CD4-positive, alpha-beta T cell treated with Interleukin-12 subunit alpha and Interleukin-12 subunit beta, for 1 hour (primary cell): ENCODE measurements at regions not wholly inside any gene's neighbourhood (a gene's known extent, or its start where the extent isn't known, plus 50 kb on each side); places are given as distances from the start of the nearest gene placed in this dataset.
"Not testable (repeated sequence)": the region's sequence is repeated elsewhere in the genome, so short reads cannot be mapped to it uniquely, and the experiment has no call there.

Experiments
- DNase-seq: peaks from one replicate; pipeline ENCODE4 v3.0.0-alpha.2; 2020

DNA sequence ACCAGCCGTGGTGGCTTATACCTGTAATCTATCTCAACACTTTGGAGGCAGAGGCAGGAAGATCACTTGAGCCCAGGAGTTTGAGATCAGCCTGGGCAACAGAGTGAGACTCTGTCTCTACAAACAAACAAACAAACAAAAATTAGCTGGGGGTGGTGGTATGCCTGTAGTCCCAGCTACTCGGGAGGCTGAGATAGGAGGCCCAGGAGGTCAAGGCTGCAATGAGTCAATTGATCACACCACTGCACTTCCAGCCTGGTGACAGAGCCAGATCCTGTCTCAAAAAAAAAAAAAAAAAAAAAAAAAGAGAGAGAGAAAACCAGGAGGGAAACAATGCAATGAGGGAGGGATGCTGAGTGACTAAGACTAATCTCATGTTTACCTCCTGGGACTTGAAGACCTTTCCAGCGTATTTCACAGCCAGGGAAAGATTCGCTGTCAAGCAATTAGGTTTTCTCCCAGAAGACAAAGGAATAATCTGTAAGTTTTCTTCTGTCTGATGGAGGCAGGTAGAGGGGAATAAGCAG is 51.1 kb upstream of the MIER3 start:
- no peak for DNase-seq

DNA sequence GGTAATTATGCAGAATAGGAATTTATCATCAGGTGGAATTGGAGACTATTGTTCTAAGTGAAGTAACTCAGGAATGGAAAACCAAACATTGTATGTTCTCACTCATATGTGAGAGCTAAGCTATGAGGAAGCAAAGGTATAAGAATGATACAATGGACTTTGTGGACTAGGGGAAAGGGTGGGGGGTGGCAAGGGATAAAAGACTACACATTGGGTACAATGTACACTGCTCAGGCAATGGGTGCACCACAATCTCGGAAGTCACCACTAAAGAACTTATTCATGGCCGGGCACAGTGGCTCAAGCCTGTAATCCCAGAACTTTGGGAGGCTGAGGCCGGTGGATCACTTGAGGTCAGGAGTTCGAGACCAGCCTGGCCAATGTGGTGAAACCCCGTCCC is 51.6 kb upstream of the MIER3 start:
- not testable (repeated sequence) for DNase-seq

DNA sequence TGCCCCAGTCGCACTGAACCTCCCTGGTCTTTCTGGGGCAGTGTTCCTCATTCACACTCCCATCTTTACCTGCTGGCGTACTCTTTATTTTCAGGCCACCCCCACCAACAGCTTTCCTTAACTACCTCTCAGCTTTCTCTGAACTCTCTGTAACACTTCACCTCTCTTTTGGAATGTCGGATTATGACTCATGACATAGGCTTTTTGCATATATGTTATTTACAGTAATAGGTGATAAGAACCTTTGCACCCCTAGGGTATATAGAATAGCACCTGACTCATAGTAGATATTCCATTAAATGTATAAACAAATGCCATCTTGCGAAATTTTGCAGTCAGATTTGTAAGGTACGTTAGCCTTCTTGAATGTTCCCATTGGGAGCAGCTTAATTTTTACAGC is 52.9 kb upstream of the MIER3 start:
- no peak for DNase-seq

DNA sequence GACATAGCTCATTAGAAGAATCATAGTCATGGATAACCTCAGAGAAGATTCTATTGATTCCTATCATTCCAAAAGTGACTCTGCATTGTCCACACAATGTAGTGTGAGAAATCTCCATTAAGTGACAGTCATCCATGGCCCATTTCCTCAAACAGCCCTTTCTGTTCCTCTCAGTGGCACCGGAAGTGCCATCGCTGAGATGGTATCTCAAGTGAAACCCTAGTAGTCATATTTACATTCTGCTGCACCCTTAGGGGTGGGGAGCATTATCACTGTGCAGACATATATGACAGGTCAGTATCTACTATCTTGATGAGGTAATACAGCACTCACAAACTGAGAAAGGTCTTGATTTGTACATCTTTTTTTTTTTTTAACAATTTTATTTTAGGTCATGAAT is 55.4 kb upstream of the MIER3 start:
- DNase-seq, result no peak

DNA sequence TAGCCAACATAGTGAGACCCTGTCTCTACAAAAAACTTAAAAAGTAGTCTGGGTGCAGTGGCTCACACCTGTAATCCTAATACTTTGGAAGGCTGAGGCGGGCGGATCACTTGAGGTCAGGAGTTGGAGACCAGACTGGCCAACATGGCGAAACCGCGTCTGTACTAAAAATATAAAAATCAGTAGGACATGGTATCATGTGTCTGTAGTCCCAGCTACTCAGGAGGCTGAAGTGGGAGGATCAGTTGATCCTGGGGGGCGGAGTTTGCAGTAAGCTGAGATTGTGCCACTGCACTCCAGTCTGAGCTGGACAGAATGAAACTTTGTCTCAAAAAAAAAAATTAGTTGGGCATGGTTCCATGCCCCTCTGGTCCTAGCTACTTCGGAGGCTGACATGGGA is 57.9 kb upstream of the MIER3 start:
- DNase-seq, result no peak

DNA sequence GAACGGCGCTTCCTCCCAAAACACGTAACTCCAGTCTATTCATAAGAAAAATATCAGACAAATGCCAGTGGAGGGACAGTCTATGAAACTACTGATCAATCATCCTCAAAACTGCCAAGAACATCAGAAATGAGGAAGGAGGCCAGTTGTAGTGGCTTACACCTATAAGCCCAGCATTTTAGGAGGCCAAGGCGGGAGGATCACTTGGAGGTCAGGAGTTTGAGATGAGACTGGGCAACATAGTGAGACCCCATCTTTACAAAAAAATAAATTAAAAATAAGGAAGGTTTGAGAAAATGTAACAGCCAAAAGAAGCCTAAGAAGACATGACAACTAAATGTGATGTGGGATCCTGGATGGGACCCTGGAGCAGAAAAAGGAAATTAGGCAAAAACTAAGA is 58.9 kb upstream of the MIER3 start:
- no peak for DNase-seq

DNA sequence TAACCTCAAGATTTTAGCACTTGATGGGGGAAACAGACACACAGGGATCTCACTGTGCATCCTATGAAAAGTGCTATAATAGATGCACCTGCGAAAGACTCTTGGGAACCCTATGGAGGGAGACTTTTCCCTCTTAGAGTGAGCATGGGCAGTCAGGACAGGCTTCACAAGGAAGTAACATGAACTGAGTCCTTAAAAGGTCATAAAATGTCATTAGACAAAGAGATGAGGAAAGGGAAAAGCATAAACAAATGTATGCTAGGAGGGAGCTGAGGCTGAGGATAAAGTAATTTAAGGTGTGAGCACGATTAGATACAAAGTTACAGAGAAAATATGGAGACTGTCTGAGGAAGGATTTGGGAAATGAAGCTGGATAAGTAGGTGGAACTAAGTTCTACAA is 60.6 kb upstream of the MIER3 start:
- no peak for DNase-seq

DNA sequence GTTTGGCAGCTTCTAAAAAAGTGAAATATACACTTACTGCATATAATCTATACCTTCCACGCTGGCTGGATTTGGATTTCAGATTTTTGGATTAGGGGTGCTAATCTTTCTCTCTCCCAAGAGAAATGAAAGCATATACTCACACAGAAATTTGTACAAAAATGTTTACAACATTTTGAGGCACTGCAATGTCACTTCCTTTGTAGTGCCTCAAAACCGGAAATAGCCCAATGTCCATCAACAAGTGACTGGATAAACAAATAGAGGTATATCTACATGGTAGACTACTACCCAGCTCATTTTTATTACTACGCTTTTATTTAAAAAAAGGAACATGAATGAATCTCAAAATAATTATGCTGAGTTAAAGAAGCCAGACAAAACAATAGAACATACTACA is 74.0 kb upstream of the MIER3 start:
- DNase-seq, result no peak

DNA sequence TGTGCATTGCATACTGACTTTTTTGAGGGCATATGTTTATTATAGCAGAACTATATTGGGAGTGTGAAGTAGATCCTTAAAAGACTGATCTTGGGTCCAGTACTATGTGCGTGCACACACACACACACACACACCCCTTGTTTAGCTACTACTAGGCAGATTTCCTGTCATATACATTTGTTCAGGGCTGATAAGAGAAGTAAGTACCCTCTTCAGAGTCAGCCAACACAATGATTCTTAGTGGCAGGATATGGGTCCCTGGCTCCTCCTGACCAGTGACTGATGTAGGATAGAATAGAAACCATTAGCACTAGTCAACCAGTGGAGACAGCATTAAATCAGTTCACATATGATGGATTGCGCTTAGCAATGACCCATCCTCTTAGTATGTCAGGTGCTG is 76.2 kb upstream of the MIER3 start:
- no peak for DNase-seq

DNA sequence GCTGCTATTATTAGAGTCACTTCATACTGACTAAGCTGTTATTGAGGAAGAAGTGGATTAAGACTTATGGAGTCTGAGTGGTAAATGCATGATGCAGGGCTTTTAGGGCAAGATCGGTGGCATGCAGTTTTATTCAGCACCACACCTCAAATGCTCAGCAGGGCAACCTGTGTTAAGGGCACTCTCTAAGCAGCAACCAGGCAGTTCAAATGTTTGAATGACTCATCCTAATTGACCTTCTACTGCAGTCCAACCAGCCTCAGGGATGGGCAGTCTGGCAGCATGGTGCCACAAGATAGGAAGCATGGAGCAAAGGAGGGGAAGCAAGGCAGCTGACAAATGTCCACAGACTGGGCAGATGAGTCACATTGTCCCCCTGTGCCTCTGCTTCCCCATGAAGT is 80.2 kb upstream of the MIER3 start:
- no peak for DNase-seq

DNA sequence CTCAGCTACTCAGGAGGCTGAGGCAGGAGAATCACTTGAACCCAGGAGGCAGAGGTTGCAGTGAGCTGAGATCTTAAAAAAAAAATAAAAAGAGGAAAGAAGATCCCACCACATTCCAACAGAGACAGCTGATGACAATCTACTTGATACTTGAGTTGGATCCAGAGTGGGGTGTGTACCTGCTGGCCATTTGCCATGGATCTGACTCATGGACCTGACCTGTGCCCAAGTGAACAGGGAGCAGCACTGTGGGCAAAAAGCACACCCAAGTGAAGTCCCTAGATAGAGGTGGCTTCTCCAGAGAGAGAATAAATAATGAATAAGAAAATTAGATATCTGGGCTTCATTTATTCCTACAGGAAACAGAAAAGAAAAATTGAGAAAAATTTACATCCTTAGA is 81.2 kb upstream of the MIER3 start:
- no peak for DNase-seq

DNA sequence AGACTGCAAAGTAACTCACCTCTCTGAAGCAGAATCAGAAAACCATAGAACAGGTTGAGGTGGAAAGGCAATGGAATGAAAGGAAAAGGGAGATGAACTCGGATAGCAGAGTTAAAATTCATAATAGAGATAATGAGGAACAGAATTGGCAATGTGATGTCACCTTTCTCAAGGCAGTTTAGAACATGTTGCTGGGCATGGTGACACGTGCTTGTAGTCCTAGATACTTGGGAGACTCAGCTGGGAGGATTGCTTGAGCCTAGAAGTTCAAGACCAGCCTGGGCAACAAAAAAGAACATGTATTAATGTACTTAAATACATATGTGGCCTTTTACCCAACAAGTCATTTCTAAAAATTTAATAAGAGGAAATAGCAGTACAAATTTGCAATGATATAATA is 81.6 kb upstream of the MIER3 start:
- no peak for DNase-seq

DNA sequence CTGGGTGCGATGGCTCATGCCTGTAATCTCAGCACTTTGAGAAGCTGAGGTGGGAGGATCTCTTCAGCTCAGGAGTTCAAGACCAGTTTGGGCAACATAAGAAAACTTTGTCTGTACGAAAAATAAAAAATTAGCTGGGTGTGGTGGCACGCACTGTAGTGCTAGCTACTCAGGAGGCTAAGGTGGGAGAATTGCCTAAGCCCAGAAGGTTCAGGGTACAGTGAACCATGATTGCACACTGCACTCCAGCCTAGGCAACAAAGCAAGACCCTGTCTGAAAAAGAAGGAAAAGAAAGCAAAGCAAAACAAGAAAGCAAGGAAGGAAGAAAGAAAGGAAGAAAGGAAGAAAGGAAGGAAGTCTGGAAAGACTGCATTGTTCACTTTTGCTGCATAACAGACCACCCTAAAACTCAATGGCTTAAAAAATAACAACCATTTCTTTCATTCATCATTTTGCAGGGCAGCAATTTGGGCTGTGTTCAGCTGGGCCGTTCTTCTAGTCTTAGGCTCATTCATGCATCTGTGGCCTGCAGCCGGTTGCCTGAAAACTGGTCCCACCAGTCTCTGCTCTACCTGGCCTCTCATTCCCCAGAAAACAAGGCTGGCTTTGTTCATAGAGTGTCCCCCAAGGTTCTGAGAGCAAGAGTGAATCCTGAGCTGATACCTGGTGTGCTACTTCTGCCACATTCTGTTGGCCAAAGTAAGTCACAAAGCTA is 82.4 kb upstream of the MIER3 start:
- no peak for DNase-seq

DNA sequence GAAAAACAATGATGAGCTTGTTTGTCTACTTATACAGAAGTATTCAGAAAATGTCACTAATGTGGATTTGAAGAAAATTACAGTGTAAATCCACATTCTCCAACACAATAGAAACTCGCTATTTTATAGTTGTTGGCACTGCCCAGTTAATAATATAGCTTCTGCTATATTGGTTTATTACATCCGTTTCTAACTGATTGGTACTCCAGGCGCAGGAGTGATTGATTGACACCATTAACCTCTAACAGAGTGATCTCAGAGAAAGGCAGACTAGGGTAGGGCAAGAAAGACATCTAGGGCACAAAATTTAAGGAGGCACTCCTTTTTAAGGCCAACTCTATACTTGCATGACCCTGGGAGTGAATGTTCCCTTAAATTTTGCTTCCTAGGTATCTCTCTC is 84.0 kb upstream of the MIER3 start:
- no peak for DNase-seq

DNA sequence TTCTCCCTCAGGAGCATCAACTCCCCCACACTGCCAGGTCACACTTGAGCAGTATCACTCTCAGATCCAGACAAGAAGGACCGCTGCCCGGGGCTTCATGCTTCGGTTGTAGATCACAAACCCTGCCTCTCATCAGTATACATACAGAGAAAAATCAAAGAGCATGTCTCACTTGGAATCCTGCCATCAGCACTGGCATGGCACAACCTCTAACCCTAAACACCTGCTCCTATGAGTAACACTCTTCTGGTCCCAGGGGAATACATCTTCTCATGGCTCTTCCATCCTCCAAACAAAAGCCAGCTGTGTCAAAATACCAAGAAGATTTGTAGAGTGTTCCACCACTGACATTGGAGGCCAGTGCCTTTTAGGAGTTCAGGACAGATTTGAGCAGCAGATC is 84.8 kb upstream of the MIER3 start:
- no peak for DNase-seq

DNA sequence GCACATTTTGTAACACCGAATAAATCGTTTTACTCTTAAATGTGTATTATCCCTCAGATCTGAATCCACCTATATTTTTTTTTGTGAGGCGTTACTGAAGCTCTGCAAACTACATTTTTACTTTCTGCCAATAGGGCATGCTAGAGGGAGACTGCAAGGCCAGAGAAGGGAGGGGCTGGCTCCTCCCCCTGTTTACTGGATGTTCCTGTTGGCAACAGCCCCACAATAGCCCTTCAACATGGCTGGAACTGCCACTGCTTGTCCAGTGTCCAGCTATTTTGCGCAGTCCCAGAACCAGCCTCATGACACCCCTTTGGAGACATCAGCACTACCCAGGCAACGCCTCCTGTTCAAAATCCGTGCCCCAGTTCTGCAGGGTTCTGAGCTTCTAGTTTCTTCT is 85.4 kb upstream of the MIER3 start:
- no peak for DNase-seq

DNA sequence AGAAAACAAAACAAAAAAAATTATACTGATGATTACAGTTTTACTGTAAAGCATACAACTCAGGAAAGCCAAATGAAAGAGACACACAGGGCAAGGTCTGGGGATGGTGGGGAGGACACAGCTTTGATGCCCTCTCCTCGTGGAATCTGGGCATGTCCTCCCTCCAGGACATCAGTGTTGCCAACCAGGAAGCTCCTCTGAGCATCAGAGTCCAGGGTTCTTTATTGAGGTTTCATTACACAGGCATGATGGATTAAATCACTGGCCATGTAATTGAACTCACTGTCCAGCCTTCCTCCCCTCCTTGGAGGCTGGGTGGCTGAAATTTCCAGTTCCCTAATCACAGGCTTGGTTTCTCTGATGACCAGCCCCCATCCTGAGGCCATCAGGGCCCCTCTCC is 89.6 kb upstream of the MIER3 start:
- no peak for DNase-seq

DNA sequence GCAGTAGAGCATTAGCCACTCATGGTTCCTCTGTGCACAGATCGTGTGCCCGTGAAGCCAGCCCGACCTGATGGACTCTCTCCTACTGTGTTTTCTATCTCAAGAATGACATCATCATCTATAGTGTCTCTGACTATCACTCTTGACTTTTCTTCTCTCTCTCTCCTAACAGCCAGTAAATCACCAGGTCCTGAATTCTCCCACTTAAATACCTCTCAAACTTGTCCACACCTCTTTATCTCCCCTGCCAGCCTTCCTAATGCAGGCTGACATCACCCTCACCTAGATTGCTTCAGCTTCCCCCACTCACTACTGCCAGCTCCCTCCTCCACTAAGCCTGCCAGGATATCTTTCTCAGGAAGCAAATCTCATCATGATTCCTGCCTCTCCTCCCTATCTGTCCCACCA is 90.6 kb upstream of the MIER3 start:
- no peak for DNase-seq

DNA sequence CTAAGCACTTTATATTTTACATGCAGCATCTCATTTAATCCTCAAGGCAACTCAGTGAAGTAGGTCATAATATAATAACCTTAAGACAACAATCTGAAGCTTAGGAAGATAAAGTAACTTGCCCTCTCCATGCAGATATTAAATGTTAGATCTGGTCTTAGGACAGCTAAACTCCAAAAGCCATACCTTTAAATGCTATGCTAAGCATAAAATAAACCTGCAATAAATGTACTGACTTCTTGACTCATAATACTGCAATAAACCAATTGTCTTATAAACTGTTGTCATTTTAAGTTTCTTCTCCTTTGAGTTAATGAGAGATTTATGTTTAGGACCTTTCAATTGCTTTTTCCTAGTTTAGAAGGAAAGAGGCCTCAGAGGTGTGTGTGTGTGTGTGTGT is 102.2 kb upstream of the MIER3 start:
- no peak for DNase-seq

DNA sequence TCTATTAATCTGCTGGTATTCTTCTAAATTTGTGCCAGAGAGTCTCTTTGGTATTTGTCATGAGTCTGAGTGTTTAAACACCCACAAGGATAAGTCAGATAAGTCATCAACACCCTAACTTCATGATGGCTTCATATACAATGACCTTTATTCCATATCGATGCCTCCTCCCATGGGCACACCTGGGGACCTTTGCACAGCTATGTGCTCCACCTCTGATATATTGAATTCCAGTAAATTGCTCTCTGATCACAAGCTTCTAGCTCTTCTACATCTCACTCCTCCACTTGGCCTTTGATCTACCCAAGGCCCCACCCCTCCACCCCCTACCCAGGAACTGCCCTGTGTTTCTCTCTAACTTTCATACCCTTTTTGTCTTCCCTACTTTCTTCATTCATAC is 102.7 kb upstream of the MIER3 start:
- DNase-seq, result no peak

DNA sequence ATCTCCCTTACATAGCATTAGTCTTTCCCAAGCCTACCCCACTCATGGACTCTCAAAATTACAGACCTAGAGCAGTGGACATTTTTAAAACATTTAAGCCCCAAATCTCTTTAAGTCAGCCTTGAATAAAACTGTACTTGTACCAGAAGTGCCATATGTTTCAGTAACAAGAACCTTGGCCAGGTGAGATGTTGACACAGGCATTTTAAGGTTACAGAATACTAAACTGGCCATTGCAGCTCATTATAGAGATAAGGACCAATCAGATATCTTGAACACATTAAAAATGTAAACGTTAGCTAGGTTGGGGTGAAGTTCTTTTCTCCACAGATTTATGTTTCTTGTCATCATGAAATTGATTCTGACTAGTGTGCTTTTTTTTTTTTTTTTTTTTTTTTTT is 103.8 kb upstream of the MIER3 start:
- DNase-seq, result no peak

DNA sequence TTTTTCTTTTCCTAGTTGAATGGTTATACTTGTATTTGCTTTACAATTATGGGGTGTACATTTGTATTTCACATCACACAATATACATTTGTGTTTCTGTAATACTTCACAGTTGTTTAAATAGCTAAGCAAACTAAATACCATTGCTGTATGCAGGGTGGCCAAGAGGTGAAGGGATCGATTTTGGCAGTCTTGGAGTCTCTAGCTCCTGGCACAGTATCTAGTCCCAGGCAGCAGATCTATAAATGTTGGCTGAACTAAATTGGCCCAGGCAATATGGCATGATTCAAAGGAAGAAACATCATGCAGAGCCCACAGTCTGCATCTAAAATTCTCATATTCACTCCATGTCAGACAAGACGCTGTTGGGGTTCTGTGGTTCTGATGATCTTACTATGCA is 110.1 kb upstream of the GPBP1 start:
- no peak for DNase-seq

DNA sequence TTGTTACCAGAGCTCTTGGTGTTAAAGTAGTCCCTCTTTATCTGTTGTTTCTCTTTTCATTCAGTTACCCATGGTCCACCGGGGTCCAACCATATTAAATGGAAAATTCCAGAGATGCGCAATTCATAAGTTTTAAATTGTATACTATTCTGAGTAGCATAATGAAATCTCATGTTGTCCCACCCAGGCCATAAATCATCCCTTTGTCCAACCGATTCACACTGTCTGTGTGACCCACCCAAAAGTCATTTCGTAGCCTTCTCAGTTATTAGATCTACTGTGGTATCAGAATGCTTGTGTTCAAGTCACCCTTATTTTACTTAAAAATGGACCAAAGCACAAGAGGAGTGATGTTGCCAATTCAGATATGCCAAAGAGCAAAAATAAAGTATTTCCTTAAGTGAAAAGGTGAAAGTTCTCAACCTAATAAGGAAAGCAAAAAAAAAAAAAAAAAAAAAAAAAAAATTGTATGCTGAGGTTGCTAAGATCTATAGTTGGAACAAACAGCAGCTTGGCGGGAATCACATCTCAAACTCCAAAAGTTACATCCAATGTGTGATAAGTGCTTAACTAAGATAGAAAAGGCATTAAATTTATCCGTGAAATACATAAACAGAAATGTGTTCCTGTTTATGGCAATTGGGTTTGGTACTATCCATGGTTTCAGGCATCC is 106.8 kb upstream of the GPBP1 start:
- DNase-seq, result no peak

DNA sequence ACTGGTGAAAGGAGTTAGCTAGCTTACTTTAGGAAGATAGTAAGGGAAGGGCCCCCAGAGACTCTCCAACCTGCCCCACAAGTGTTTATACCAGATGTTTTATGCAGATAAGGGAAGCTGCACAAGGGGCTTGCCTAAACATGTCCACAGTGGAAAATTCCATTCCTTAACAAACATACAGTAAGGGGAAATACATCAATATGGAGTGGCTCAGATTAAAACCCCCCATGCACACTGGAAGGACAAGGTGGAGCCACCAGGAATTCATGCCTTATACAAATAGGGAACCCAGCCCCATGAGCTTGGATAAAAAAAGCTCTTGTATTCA is 106.3 kb upstream of the GPBP1 start:
- DNase-seq, result no peak
